Caco-2 (cell line): ENCODE measurements at regions not wholly inside any gene's neighbourhood (a gene's known extent, or its start where the extent isn't known, plus 50 kb on each side); places are given as distances from the start of the nearest gene placed in this dataset.

Experiments used
- BruUV-seq: library from RNA; stranded (reverse); fragments of 400-500 nt; replicated peaks from 2 replicates; lab custom pipeline; 2021; lab: Mats Ljungman, UMichigan
- CTCF ChIA-PET: fragments of 300-600 bp; sonication (Branson Sonifier 250); formaldehyde crosslinking; loops from one replicate; lab custom pipeline; 2022; ENCODE audit warnings: antibody characterized with exemption; lab: Charles Lee
- POLR2A ChIA-PET: fragments of 300-600 bp; sonication (Branson Sonifier 250); formaldehyde crosslinking; loops from one replicate; lab custom pipeline; 2022; ENCODE audit warnings: antibody characterized with exemption; lab: Charles Lee
- DNase-seq, 2 experiments: peaks; one replicate each; pipeline versions ENCODE4 v3.0.0 to v3.0.0-alpha.2; 2020 to 2022
- H3K27me3 ChIP-seq: replicated peaks from 2 replicates; pipeline ENCODE4 v1.6.0; 2011; ENCODE audit warnings: low read length; ENCODE audit not compliant: control insufficient read depth, insufficient read depth
- H3K36me3 ChIP-seq: 2 replicates; pipeline ENCODE4 v1.5.1; 2011; ENCODE audit warnings: low read length; ENCODE audit not compliant: control insufficient read depth, insufficient read depth
- H3K4me1 ChIP-seq: fragments of 250-450 bp; sonication (Bioruptor Pico); 2 replicates; pipeline ENCODE4 v1.5.1; 2020; ENCODE audit warnings: mild to moderate bottlenecking
- H3K4me3 ChIP-seq: 2 replicates; pipeline ENCODE4 v1.5.1; 2011; ENCODE audit warnings: low read depth, mild to moderate bottlenecking, control low read depth, low read length
- H3K9me3 ChIP-seq: fragments of 250-450 bp; sonication (Bioruptor Pico); 2 replicates; pipeline ENCODE4 v1.5.1; 2020; ENCODE audit warnings: mild to moderate bottlenecking, moderate library complexity
- H3K27ac Mint-ChIP-seq: one replicate; pipeline ENCODE4 v1.8.0; 2022; ENCODE audit warnings: mixed read lengths; ENCODE audit not compliant: unreplicated experiment
- H3K27me3 Mint-ChIP-seq: one replicate; pipeline ENCODE4 v1.8.0; 2022; ENCODE audit warnings: mixed read lengths; ENCODE audit not compliant: insufficient read depth, unreplicated experiment
- H3K36me3 Mint-ChIP-seq: one replicate; pipeline ENCODE4 v1.8.0; 2022; ENCODE audit warnings: mild to moderate bottlenecking, mixed read lengths; ENCODE audit not compliant: insufficient read depth, unreplicated experiment
- H3K4me1 Mint-ChIP-seq: one replicate; pipeline ENCODE4 v1.8.0; 2022; ENCODE audit warnings: low read depth, mixed read lengths; ENCODE audit not compliant: unreplicated experiment
- H3K4me3 Mint-ChIP-seq: one replicate; pipeline ENCODE4 v1.8.0; 2022; ENCODE audit warnings: mild to moderate bottlenecking, moderate library complexity, mixed read lengths; ENCODE audit not compliant: unreplicated experiment
- H3K9me3 Mint-ChIP-seq: one replicate; pipeline ENCODE4 v1.8.0; 2022; ENCODE audit warnings: mixed read lengths; ENCODE audit not compliant: unreplicated experiment
- CTCF ChIP-seq, 2 experiments: fragments of 200-600 bp in 1 of 2; IDR thresholded peaks; 1 replicate in 1 of 2; 2 replicates in 1 of 2; pipeline versions ENCODE4 v1.5.1 to v1.8.0; 2011 to 2022; ENCODE audit warnings: antibody characterized with exemption in 1 of 2, control low read depth in 1 of 2, inconsistent platforms in 1 of 2, low read depth in 1 of 2, low read length in 1 of 2, mild to moderate bottlenecking in 1 of 2, moderate library complexity in 1 of 2; ENCODE audit not compliant: insufficient read depth in 1 of 2, severe bottlenecking in 1 of 2, unreplicated experiment in 1 of 2
- intact Hi-C: fragments of 100-400 bp; cut with micrococcal nuclease; formaldehyde crosslinking; loops from one replicate; pipeline ENCODE4 v1.10.0; 2022; ENCODE audit not compliant: unreplicated experiment

GRCh38 chr1:233738396-233738795 is 124.5 kb downstream of the KCNK1 start:
- no peaks in the 10 kb centered on the region for H3K9me3 ChIP-seq
- Mint-ChIP-seq H3K27ac (no peak overlapping the region), H3K36me3 (no peaks in the 10 kb centered on the region), H3K4me1 (no peaks in the 10 kb centered on the region), H3K27me3 (peaks cover 6% of the 10 kb centered on the region), H3K9me3 (no peaks in the 10 kb centered on the region), H3K4me3 (no peak overlapping the region)
- no peak for DNase-seq
- CTCF ChIA-PET = no interaction called here
- POLR2A ChIA-PET = no interaction called here
- no peaks in the 10 kb centered on the region for H3K36me3 ChIP-seq
- no peaks in the 10 kb centered on the region for H3K4me1 ChIP-seq
- no peak overlapping the region for H3K4me3 ChIP-seq
- TF ChIP-seq CTCF (IDR thresholded peaks at IDR 0.05; ENCODE audit: insufficient read depth in 1 of 2, low read depth in 1 of 2, low read length in 1 of 2, severe bottlenecking in 1 of 2, unreplicated experiment in 1 of 2) = no peak
- intact Hi-C loops = no loop called here
- H3K27me3 ChIP-seq = no peaks in the 10 kb centered on the region
- BruUV-seq = no TSS peak

- ChIA-PET POLR2A (no interaction called here), CTCF (no interaction called here)
- Mint-ChIP-seq H3K4me1 (no peaks in the 10 kb centered on the region), H3K9me3 (no peaks in the 10 kb centered on the region), H3K27ac (no peak overlapping the region), H3K36me3 (no peaks in the 10 kb centered on the region), H3K4me3 (no peak overlapping the region), H3K27me3 (peaks cover 6% of the 10 kb centered on the region)
- Histone ChIP-seq H3K27me3 (no peaks in the 10 kb centered on the region), H3K9me3 (no peaks in the 10 kb centered on the region), H3K4me1 (no peaks in the 10 kb centered on the region), H3K4me3 (no peak overlapping the region), H3K36me3 (no peaks in the 10 kb centered on the region)
- no peak for TF ChIP-seq CTCF (IDR thresholded peaks at IDR 0.05; ENCODE audit: insufficient read depth in 1 of 2, low read depth in 1 of 2, low read length in 1 of 2, severe bottlenecking in 1 of 2, unreplicated experiment in 1 of 2)
- intact Hi-C loops = no loop called here
- DNase-seq = no peak
- BruUV-seq = no TSS peak
These were observed 124.9 kb downstream of the KCNK1 start for GRCh38 chr1:233738850-233739249.

- no peaks in the 10 kb centered on the region for H3K36me3 ChIP-seq
- H3K27me3 ChIP-seq = no peaks in the 10 kb centered on the region
- peaks cover 4% of the 10 kb centered on the region for H3K27me3 Mint-ChIP-seq
- no peaks in the 10 kb centered on the region for H3K4me1 Mint-ChIP-seq
- POLR2A ChIA-PET = no interaction called here
- TF ChIP-seq CTCF (IDR thresholded peaks at IDR 0.05; ENCODE audit: insufficient read depth in 1 of 2, low read depth in 1 of 2, low read length in 1 of 2, severe bottlenecking in 1 of 2, unreplicated experiment in 1 of 2) = no peak
- CTCF ChIA-PET = no interaction called here
- intact Hi-C loops = no loop called here
- no peaks in the 10 kb centered on the region for H3K36me3 Mint-ChIP-seq
- no peak overlapping the region for H3K4me3 ChIP-seq
- BruUV-seq = no TSS peak
- no peak overlapping the region for H3K27ac Mint-ChIP-seq
- H3K4me3 Mint-ChIP-seq = no peak overlapping the region
- no peak for DNase-seq
- no peaks in the 10 kb centered on the region for H3K4me1 ChIP-seq
- no peaks in the 10 kb centered on the region for H3K9me3 ChIP-seq
- no peaks in the 10 kb centered on the region for H3K9me3 Mint-ChIP-seq
These were observed 131.0 kb downstream of the KCNK1 start for GRCh38 chr1:233744779-233745513.
